Upper lobe of left lung (tissue), 4 donors: ENCODE measurements at regions not wholly inside any gene's neighbourhood (a gene's known extent, or its start where the extent isn't known, plus 50 kb on each side); places are given as distances from the start of the nearest gene placed in this dataset.

Experiments used
- CTCF ChIP-seq, 6 experiments: fragments of 450-650 bp in 4 of 6; fragments of 200-600 bp in 2 of 6; sonication (generic) in 2 of 6; IDR thresholded peaks; one replicate each; pipeline ENCODE4 v1.5.1; 2016 to 2019; ENCODE audit warnings: antibody characterized with exemption in 6 of 6
- POLR2AphosphoS5 ChIP-seq, 2 donors: sonication (generic); formaldehyde crosslinking; IDR thresholded peaks; one replicate each; pipeline ENCODE4 v1.5.1; 2017; ENCODE audit warnings: antibody characterized with exemption in 2 of 2

GRCh38 chr21:16624479-16625118 lies 888.2 kb upstream of the CXADR start:
- TF ChIP-seq POLR2AphosphoS5 (IDR thresholded peaks at IDR 0.05) = no peak
- no peak for TF ChIP-seq CTCF (IDR thresholded peaks at IDR 0.05)
